GM12864 (cell line): ENCODE measurements at regions not wholly inside any gene's neighbourhood (a gene's known extent, or its start where the extent isn't known, plus 50 kb on each side); places are given as distances from the start of the nearest gene placed in this dataset.

ENCODE experiments used
- DNase-seq: peaks from one replicate; pipeline ENCODE4 v3.0.0-alpha.2; 2011; ENCODE audit warnings: low read depth
- H3K4me3 ChIP-seq: 2 replicates; pipeline ENCODE4 v1.5.1; 2011; ENCODE audit warnings: mild to moderate bottlenecking, low read depth, low read length, control low read depth
- TF ChIP-seq, protein P1 (sequence below): IDR thresholded peaks from 2 replicates; pipeline ENCODE4 v1.5.1; 2011; ENCODE audit warnings: low read depth, mild to moderate bottlenecking, moderate library complexity, low read length, control low read depth, inconsistent platforms; ENCODE audit errors: missing control alignments

DNA sequence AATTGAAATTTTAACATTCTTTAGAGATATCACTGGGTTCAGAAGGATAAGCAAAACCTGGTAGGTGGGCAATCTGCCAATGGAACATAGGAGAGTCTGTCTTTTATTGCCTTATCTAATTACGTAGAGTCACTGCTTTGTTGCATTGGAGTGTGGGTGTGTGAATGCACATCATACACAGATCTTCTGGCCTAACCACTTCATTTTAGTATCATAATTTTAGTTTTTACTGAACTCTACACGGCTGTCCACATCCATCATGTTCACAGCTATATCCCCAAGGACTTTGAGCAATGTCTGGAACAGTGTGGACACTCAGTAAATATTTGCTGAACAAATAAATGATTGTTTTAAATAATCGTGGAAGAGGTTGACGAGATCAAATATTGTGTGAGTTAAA lies 104.6 kb upstream of the AKIRIN2 start:
- no peak overlapping the region for H3K4me3 ChIP-seq
- no peak for DNase-seq
- TF ChIP-seq, protein P1, sequence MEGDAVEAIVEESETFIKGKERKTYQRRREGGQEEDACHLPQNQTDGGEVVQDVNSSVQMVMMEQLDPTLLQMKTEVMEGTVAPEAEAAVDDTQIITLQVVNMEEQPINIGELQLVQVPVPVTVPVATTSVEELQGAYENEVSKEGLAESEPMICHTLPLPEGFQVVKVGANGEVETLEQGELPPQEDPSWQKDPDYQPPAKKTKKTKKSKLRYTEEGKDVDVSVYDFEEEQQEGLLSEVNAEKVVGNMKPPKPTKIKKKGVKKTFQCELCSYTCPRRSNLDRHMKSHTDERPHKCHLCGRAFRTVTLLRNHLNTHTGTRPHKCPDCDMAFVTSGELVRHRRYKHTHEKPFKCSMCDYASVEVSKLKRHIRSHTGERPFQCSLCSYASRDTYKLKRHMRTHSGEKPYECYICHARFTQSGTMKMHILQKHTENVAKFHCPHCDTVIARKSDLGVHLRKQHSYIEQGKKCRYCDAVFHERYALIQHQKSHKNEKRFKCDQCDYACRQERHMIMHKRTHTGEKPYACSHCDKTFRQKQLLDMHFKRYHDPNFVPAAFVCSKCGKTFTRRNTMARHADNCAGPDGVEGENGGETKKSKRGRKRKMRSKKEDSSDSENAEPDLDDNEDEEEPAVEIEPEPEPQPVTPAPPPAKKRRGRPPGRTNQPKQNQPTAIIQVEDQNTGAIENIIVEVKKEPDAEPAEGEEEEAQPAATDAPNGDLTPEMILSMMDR: no peak

DNA sequence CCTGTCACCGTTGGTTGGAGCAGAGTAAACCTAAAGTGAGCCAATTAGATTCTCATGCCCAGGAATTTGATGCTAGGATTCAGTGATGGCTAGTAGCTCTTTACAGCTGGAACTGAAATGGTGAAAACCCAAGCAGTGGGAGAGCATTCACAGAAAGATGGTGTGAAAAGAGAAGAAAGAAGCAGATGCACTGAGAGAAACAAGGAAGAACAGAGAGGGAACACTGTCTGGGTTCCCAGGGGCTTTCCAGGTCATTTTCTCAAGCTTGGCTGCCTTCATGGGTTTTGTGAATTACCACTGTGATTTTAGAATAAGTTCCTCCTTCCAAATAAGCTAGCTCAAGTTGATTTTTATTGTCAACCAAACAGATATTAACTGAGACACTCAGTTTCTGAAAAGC lies 104.1 kb upstream of the AKIRIN2 start:
- DNase-seq: no peak
- no peak overlapping the region for H3K4me3 ChIP-seq
- TF ChIP-seq, protein P1: no peak

DNA sequence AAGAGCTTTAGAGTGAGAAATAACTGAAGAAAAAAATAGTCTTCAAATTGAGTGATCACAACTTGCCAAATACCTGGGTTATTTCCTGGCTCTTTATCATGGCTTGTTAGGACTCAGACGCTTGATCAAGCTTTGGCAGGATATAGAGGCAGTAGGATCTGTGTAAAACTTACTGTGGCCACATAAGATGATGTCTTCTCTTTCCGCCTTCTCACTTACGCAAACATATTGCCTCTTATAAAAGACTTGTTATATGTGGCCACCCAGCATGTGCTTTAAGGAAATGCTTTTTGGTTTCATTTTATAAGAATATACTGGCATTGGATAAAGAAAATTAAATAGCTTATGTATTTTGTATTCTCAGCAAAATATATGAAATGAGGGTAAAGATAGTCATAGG lies 101.8 kb upstream of the AKIRIN2 start:
- TF ChIP-seq, protein P1: no peak
- no peak overlapping the region for H3K4me3 ChIP-seq
- DNase-seq: no peak

DNA sequence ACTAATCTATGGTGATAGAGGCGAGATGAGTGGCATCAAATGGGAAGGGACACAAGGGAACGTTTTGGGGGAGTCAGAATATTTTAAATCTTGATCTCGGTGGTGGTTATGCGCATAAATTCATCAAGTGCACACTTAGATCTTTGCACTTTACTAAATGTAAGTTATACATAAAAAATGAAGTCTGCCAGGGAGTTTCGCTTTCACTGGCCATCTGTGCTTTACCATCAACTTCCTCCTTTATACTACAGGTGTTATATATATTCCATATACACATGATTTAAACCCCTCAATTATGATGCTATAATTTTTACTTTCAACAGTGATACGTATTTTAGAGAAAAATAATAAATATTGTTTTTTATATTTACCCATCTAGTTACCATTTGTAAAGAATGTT lies 97.6 kb upstream of the AKIRIN2 start:
- DNase-seq: no peak
- TF ChIP-seq, protein P1: no peak
- no peak overlapping the region for H3K4me3 ChIP-seq

DNA sequence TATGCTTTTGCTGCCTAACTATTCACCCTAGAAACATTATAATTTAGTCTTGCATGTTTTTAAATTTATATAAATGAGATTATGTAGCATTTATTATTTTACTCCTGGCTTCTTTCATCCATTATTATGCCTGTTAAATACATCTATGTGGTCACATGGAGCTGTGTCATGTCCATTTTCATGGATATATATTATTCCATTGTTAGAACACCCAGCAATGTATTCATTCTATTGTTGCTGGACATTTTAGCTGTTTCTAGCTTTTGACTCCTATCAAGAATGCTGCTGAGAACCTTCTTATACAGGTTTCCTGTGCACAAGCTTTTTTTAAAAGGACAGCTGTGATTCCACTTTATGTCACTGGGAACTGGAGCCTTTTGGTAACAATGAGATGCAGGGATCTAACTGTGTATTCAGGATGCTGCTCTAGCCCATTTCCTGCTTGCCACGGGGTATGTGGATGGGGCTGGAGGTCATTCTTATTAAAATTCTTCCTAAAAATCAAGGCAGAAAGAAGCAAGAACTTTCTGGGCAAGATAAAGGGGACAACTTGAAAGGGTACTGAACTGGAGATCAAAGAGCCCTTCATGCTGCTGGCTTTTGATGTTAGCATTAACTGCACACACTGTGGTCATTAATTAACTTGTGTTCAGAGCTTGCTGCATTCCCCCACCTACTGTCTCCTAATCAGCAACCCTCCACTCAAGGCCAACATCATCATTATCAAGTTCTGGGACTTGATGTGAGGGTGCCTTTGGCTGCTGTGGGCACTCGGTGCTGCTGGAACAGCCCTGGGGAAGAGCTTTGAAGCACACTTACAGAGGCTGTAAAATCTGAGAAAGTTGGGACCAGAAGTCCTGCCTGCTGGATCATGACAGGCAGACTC lies 96.6 kb upstream of the AKIRIN2 start:
- no peak for DNase-seq
- TF ChIP-seq, protein P1: no peak
- H3K4me3 ChIP-seq: no peak overlapping the region

DNA sequence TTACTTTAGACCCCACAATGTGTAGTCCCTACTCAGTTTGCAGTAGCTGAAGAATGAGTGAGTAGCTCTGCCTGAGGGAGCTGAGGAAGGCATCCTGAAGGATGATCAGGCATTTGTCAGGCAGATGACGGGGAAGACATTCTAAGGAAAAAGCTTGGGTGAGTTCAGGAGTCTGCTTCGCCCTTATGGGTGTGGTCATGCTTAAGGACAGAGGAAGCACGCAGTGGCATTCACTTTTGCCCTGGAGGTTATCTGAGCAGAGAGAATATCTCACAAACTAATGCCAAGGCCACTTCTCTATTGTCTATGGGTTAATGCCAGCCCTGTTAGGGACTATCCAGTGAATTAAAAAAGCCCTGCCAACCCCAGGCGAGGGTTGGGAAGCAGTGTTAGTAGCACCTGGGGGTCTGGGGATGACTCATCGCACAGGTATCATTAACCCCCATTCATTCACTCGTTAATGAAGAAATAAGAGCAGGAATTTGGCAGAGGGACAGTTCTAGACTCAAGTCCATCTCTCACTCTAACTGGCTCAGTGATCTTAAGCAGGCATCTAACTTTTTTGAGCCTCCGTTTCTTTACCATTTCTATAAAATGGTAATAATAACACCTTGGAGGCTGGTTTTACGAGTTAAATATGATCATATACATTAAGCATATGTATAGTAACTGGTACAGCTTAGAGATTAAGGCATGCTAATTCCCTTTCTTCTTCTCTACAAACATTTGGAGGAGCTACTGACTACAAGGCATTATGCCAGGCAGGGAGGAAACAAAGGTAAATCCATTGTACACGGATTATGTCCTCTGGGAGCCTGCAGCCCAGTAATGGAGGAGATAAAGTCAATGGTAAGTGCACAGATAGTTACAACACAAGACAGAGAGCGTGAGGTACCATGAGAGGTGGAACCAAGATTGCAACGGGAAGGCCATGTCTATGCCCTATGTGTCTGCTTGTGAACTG lies 93.2 kb upstream of the AKIRIN2 start:
- no peak for DNase-seq
- TF ChIP-seq, protein P1: no peak

More for the DNA sequence above, 93.2 kb upstream of the AKIRIN2 start:
- no peak overlapping the region for H3K4me3 ChIP-seq
